ENCODE measurements at regions not wholly inside any gene's neighbourhood (a gene's known extent, or its start where the extent isn't known, plus 50 kb on each side); places are given as distances from the start of the nearest gene placed in this dataset.

- ChIA-PET CTCF (no interaction called here), POLR2A (no interaction called here)
- Histone ChIP-seq H3K9ac (replicated peaks; ENCODE audit: extremely low read depth, insufficient read depth, low read length) (no peak overlapping the region), H3K9me3 (replicated peaks; ENCODE audit: control insufficient read depth, insufficient read depth, low read length) (no peaks in the 10 kb centered on the region), H3K27me3 (ENCODE audit: control insufficient read depth in 2 of 2, insufficient read depth in 2 of 2, low read length in 2 of 2) (no peaks in the 10 kb centered on the region), H3K27ac (ENCODE audit: insufficient read depth, low read depth, low read length) (no peak overlapping the region), H3K4me3 (replicated peaks in 1 of 3; ENCODE audit: insufficient read depth in 1 of 3, low read depth in 1 of 3, low read length in 3 of 3) (no peak overlapping the region), H3K36me3 (ENCODE audit: control insufficient read depth in 2 of 2, extremely low read depth in 1 of 2, insufficient read depth in 2 of 2, low read length in 2 of 2) (no peaks in the 10 kb centered on the region), H4K20me1 (replicated peaks; ENCODE audit: control insufficient read depth, extremely low read depth, insufficient read depth, low read length) (no peaks in the 10 kb centered on the region), H3K9me1 (replicated peaks; ENCODE audit: control insufficient read depth, extremely low read depth, insufficient read depth, low read length) (no peaks in the 10 kb centered on the region), H3K4me1 (ENCODE audit: control insufficient read depth, extremely low read depth, insufficient read depth, low read length) (no peaks in the 10 kb centered on the region), H2AFZ (ENCODE audit: low read depth, low read length) (no peak overlapping the region), H3K4me2 (ENCODE audit: insufficient read depth, low read length) (no peak overlapping the region), H3K79me2 (ENCODE audit: control insufficient read depth, insufficient read depth, low read length) (no peaks in the 10 kb centered on the region)
- no peak for TF ChIP-seq POLR2A (IDR thresholded peaks at IDR 0.05; ENCODE audit: low read depth, low read length)
- DNase-seq (ENCODE audit: low read depth, low spot score) (no peak), FAIRE-seq (no peak)
- BruUV-seq (replicated peaks), result no TSS peak
- intact Hi-C loops (cut with micrococcal nuclease), result no loop called here
- dilution Hi-C loops (cut with MboI; ENCODE audit: extremely low pct_ligation_motif_present, low sequenced_read_pairs), result no loop called here
Observed at GRCh38 chr10:9926881-9927280, 1090.8 kb upstream of the CELF2 start.

GRCh38 chr10:9939716-9940115 lies 1078.0 kb upstream of the CELF2 start:
- no peak for DNase-seq (ENCODE audit: low read depth, low spot score)
- dilution Hi-C loops (cut with MboI; ENCODE audit: extremely low pct_ligation_motif_present, low sequenced_read_pairs) (no loop called here), intact Hi-C loops (cut with micrococcal nuclease) (no loop called here)
- no peak overlapping the region for H2AFZ ChIP-seq (ENCODE audit: low read depth, low read length)
- POLR2A ChIA-PET, result no interaction called here
- H3K4me3 ChIP-seq (replicated peaks in 1 of 3; ENCODE audit: insufficient read depth in 1 of 3, low read depth in 1 of 3, low read length in 3 of 3), result no peak overlapping the region
- H3K9ac ChIP-seq (replicated peaks; ENCODE audit: extremely low read depth, insufficient read depth, low read length), result no peak overlapping the region
- no TSS peak for BruUV-seq (replicated peaks)
- no peaks in the 10 kb centered on the region for H4K20me1 ChIP-seq (replicated peaks; ENCODE audit: control insufficient read depth, extremely low read depth, insufficient read depth, low read length)
- H3K27me3 ChIP-seq (ENCODE audit: control insufficient read depth in 2 of 2, insufficient read depth in 2 of 2, low read length in 2 of 2), result no peaks in the 10 kb centered on the region
- no peaks in the 10 kb centered on the region for H3K36me3 ChIP-seq (ENCODE audit: control insufficient read depth in 2 of 2, extremely low read depth in 1 of 2, insufficient read depth in 2 of 2, low read length in 2 of 2)
- TF ChIP-seq MYC (IDR thresholded peaks at IDR 0.05; ENCODE audit: low read depth, low read length), result no peak
- no peak for TF ChIP-seq JUN (IDR thresholded peaks at IDR 0.05; ENCODE audit: borderline replicate concordance, insufficient read depth, insufficient read length, low read depth)
- no peak for TF ChIP-seq GATA2 (IDR thresholded peaks at IDR 0.05; ENCODE audit: insufficient read depth, insufficient read length, low read depth, low read length)
- no peak for TF ChIP-seq POLR2AphosphoS5 (IDR thresholded peaks at IDR 0.05; ENCODE audit: insufficient read depth, low read depth, low read length)
- TF ChIP-seq POLR2A (IDR thresholded peaks at IDR 0.05; ENCODE audit: low read depth, low read length), result no peak
- TF ChIP-seq CTCF (IDR thresholded peaks at IDR 0.05; ENCODE audit: extremely low read depth in 1 of 2, insufficient read depth in 1 of 2, low read depth in 1 of 2, low read length in 2 of 2), result no peak
- TF ChIP-seq EZH2 (IDR thresholded peaks at IDR 0.05; ENCODE audit: borderline replicate concordance, low read depth, low read length, severe bottlenecking), result no peak
- no peak for TF ChIP-seq MAX (IDR thresholded peaks at IDR 0.05; ENCODE audit: insufficient read depth, insufficient read length)
- TF ChIP-seq FOS (IDR thresholded peaks at IDR 0.05; ENCODE audit: borderline replicate concordance, insufficient read depth, low read length), result no peak
- H3K27ac ChIP-seq (ENCODE audit: insufficient read depth, low read depth, low read length), result no peak overlapping the region
- FAIRE-seq, result no peak
- no peak overlapping the region for H3K4me2 ChIP-seq (ENCODE audit: insufficient read depth, low read length)
- no peaks in the 10 kb centered on the region for H3K79me2 ChIP-seq (ENCODE audit: control insufficient read depth, insufficient read depth, low read length)
- H3K9me1 ChIP-seq (replicated peaks; ENCODE audit: control insufficient read depth, extremely low read depth, insufficient read depth, low read length), result no peaks in the 10 kb centered on the region
- CTCF ChIA-PET, result no interaction called here
- peaks cover 2% of the 10 kb centered on the region for H3K9me3 ChIP-seq (replicated peaks; ENCODE audit: control insufficient read depth, insufficient read depth, low read length)
- no peaks in the 10 kb centered on the region for H3K4me1 ChIP-seq (ENCODE audit: control insufficient read depth, extremely low read depth, insufficient read depth, low read length)

Data from endothelial cell of umbilical vein (primary cell).